Non-pigmented ciliary epithelial cell (primary cell): ENCODE measurements at regions not wholly inside any gene's neighbourhood (a gene's known extent, or its start where the extent isn't known, plus 50 kb on each side); places are given as distances from the start of the nearest gene placed in this dataset.
A peak's percentile ranks its signal among the peaks of the same experiment; 100 is the strongest.

ENCODE experiments used
- DNase-seq: peaks from one replicate; pipeline ENCODE4 v3.0.0-alpha.2; 2010; ENCODE audit warnings: low read depth

DNA sequence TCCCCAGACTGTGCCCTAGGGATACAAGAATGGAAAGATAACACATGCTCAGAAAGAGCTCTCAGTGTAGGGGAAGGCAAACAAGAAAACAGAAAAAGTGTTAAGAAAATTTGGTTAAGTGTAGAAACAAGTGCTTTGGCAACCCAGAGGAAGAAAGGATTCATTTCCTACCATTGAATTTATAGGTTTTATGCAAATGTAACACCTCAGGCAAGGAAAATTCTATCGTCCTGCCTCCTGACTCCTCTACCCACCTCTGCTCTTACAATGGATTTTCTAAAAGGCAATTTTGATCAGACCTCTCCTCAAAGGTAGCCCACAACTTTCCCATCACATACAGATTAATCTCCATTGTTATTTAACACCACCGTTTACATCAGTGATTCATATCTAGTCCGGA, 298.7 kb downstream of the RFC3 start:
- DNase-seq = no peak

- DNase-seq = no peak
Observed at GRCh38 chr13:34124666-34125306, 306.8 kb downstream of the RFC3 start.

DNA sequence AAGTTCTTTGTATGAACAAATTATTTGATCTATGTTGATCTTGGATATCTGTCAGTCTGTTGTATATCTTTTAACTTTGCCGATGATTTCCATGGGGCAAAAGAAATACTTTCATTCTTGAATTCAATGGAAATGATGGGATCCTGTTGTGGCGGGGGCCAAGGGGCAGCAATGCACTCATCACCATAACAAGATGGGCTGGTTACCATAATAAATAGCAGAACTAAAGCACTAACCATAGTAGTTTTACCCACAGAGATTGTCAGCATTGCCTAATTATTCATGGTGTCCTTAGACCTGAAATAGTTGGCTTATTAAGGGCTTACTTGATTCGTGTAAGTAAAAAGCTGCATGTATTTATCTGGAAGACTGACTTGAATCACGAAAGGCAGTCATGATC, 309.6 kb downstream of the RFC3 start:
- no peak for DNase-seq

DNA sequence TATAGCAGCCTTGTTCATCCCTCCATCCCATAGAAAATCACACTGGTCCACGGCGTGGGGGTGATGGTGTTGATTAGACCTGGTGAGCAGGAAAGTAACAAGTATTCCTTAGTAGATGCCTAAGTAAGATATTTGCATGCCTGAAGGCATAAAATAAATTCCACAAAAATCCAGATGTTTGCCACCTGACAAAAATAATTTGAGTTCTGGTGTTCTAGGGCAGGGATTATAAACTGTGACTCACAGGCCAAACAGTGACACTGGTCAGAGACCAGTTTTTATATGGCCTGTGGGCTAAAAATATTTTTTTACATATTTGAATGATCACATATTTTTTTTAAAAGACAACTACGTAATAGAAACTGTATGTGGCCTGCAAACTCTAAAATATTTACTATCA, 310.7 kb downstream of the RFC3 start:
- DNase-seq = no peak

GRCh38 chr13:34129436-34129835, 311.5 kb downstream of the RFC3 start:
- DNase-seq = no peak

DNA sequence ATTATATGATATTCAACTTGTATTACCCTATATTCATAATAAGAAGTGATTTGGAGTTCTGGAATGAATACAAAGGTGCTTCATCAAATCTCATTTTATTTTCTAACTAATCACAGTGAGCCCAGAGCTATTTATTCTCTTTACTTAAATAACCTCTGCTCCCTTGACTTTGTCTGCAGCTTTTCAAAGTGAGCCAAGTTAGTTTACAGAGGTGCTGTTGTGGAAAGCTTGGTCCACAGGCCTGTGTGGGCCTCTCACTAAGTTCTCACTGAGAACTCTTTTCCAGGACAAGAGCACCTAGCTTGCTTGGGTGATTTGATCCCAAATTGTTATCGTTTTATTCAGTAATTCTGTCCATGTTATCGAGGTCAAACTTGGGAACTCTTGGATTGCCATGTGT, 319.3 kb downstream of the RFC3 start:
- DNase-seq = no peak

DNA sequence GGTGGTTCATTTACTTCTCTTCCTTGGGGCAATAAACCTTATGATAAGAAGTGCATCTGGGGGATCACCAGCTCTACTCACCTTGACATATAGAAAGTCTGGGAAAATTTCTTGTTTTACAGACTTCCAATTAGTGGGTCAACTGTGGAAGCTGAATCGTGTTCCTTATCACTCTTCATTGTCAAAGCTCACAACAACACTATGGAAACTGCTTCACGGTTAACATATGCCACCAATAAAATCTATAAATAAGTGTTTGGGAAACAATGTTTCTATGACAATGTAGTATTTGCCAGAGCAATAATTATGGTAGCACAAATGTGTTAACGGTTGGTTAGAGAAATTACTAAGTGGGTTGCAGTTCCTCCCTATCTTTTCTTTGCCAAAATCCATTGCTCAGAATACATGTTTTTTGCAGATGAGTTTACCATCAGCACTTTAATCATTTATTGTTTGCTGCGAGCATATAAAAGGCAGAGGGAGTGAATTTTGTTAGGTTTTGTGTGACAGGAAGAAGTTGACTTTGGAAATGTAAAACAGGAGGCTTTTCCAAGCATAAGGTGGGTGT, 321.8 kb downstream of the RFC3 start:
- DNase-seq = no peak

GRCh38 chr13:34143637-34144036, 325.7 kb downstream of the RFC3 start:
- DNase-seq = no peak

DNA sequence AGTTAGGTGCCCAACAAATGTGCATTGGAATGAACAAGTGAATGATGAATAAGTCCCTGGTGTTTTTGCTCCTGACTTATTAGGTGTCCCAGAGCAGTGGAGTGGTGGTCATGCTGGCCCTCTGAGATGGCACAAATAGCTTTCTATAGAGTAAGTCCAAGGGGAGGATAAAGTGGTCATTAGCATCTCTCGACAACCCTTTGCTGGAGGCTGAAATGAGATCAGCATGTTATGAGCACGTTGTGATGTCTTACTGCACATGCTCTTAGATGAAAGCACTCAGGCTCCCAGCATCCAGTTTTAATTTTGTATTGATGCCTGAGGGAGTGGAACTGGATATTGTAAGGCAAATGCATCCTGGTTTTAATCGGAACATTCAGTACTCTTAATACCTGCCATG, 326.2 kb downstream of the RFC3 start:
- no peak for DNase-seq

DNA sequence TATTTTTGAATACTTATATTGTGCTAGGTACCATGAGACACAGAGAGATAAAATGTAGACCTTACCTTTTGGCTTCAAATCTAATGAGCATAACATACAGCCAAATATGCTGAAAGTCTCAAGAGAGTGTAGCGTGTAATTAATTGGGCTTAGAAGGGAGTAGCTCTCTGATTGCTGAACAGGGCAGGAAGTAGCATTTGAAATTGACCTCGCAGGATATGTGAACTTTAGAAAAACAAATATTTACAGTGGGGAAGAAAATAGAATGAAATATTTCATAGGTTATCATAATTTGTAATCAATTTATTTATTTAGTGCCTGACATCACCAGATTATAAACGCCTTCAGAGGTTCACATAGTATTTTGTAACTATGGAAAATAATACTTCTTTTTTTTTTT, 327.1 kb downstream of the RFC3 start:
- DNase-seq = no peak

GRCh38 chr13:34148359-34148758, 330.4 kb downstream of the RFC3 start:
- no peak for DNase-seq

- no peak for DNase-seq
Observed at GRCh38 chr13:34151885-34152284, 333.9 kb downstream of the RFC3 start.

GRCh38 chr13:34152409-34152808, 334.5 kb downstream of the RFC3 start:
- no peak for DNase-seq

DNA sequence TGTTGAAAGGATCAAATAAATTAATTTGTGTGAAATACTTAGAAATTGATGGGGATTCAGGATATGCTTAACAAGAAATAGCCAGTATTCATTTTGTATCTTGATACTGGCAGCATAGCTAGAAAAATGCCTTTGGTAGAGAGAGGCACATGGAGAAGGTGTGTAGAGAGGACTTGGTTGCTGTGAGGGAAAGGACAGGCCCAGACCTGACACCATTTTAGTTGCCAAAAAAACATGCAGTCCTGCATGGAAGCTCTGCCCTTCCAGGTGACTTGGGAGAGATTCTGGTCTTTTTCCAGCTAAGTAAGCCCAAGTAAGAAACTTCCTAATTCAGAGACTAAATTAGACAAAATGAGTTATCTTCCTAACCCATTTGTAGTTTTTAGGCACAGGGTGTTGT, 335.0 kb downstream of the RFC3 start:
- no peak for DNase-seq

GRCh38 chr13:34153428-34154180, 335.7 kb downstream of the RFC3 start:
- DNase-seq = no peak

- peak; percentile 62 for DNase-seq
Observed at GRCh38 chr13:34155931-34156607, 338.1 kb downstream of the RFC3 start.

DNA sequence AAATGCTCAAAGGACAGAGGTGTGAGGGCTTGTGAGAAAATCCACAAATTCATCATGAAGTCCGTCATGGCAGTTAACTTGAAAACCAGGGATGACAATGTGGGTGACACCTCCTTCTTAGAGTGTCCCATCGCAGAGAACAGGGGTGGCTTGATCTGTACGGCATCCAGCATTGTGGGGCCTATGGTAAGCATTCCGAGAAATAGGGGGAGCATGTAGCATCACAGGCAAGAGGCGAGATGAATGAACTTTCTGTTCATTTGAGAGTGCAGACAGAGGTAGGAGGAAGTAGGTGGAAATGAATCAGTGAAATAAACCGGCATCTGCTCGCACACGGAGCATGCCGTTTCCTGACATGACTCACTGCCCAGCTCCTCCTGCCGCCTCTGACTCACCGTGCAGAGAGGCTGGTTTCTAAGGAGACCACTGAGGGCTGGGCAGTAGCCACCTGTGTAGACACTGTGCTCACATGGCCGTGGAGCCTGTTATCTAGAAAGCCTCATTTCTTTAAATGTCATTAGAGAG, 339.0 kb downstream of the RFC3 start:
- DNase-seq = peak; percentile 97

DNA sequence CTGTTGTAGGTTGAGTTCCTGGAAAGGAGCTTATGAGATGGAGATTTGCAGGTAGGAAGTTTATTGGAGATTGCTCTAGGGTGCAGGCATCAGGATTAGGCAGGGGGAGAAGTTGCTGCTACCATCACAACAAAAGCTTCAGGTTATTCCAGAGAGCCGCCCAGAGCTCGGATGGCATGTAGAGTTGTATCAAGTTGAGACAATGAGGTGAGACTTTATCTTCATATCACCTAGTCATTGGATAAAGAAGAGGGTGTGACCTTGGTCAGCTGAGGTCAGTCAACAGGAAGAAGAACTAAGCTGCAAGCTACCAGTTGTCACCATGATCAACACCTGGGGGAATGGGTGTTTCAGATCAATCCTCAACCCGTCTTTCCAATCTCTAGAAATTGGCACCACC, 342.0 kb downstream of the RFC3 start:
- DNase-seq = no peak

DNA sequence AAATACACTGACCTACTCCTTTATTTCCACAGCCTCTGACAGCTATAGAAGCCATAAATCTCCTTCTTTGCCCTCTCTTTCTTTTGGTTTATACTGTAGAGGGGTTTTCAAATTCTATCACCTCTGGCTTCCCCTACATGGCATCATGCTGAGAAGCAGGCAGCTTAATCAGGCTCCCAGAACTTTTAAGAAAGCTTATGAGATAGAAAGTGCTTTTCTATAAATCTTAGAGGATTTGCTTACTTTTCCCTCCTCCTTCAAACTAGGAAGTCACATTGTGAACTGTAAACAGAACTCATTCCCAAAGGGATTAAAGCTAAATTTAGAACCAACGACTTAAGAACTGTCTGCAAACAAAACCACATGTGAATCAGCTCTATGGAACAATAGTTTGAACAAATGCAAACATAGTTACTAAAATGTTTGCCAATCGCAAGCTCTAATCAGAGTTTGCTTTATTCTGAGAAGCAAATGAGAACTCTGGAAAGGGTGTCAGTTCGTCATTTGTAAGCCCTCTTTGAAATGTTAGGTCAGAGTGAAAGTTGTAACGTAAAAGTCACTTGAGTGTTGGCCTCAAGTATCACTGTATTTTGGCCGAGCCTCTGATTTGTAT, 344.1 kb downstream of the RFC3 start:
- DNase-seq = peak; percentile 89

DNA sequence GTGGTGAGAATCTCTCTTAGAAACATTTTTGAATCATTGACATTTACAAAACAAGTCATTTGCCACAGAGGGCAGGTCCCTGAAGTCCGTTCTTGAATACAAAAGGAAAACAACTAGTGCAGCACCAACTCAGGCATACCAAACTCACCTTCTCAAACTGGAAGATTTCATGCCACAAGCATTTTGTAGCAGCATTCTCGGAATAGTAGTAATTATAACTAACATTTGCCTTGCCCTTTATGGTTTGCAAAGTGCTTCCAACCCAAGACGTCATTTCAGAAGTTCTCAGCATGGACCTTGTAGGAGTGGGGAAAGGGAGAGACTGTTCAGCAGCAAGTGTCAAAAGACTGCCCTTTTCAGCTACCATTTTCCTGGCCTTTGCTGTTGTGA, 344.6 kb downstream of the RFC3 start:
- peak; percentile 79 for DNase-seq

- DNase-seq = peak; percentile 34
Observed at GRCh38 chr13:34164582-34164981, 346.6 kb downstream of the RFC3 start.

- DNase-seq = no peak
Observed at GRCh38 chr13:34165158-34165557, 347.2 kb downstream of the RFC3 start.
